ENCODE measurements at regions not wholly inside any gene's neighbourhood (a gene's known extent, or its start where the extent isn't known, plus 50 kb on each side); places are given as distances from the start of the nearest gene placed in this dataset.
"Not testable (repeated sequence)": the region's sequence is repeated elsewhere in the genome, so short reads cannot be mapped to it uniquely, and the experiment has no call there.

- peak; percentile 1 for DNase-seq (ENCODE audit: low read depth)
Observed at GRCh38 chr18:35770376-35771014, 189.0 kb downstream of the GALNT1 start.

DNA sequence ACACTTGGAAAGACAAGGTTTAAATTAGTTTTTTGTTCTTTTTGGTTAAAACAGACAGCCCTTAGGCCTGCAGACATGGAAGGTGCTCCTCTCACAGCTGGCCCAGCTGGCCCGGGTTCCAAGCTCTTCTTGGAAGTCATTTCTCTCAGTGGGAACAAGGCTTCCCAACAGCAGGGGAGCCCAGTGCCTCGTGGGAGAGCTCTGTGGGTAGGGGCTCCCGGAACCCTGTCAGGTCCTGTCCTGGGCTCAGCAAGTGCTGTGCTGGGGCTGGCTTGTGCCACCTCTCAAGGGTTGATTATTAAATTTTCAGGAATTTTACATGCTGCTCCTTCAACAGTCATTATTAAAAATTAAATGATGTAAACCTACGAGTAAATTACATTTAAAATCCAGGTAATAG, 189.6 kb downstream of the GALNT1 start:
- DNase-seq (ENCODE audit: low read depth), result no peak

GRCh38 chr18:35775887-35776286, 194.3 kb downstream of the GALNT1 start:
- peak; percentile 25 for DNase-seq (ENCODE audit: low read depth)

GRCh38 chr18:35776473-35776872, 194.9 kb downstream of the GALNT1 start:
- DNase-seq (ENCODE audit: low read depth), result no peak

GRCh38 chr18:35777039-35777438, 195.4 kb upstream of the RMP24 start:
- DNase-seq (ENCODE audit: low read depth), result no peak

GRCh38 chr18:35778850-35779627, 193.4 kb upstream of the RMP24 start:
- no peak for DNase-seq (ENCODE audit: low read depth)

DNA sequence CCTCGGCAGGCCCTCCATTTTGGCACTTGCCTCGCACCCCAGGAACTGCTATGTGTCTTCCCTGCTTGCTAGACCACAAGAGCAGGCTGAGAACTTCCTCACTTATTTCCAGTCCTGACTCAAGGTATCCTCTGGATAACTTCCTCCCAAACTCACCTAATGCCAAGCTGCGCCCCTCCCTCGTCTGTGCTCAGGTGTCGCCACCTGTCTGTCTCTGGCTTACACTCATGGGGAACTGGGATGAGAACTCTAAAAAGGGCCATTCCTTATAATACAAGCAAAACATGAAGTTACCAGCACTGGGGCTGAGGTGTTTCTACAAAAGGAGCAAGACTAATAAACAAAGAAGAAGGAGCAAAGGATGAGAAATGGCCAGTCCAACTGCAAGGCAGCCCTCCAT, 191.5 kb upstream of the RMP24 start:
- no peak for DNase-seq (ENCODE audit: low read depth)

GRCh38 chr18:35782926-35783325, 189.6 kb upstream of the RMP24 start:
- DNase-seq (ENCODE audit: low read depth), result no peak

- DNase-seq (ENCODE audit: low read depth), result no peak
Observed at GRCh38 chr18:35786365-35787042, 186.0 kb upstream of the RMP24 start.

DNA sequence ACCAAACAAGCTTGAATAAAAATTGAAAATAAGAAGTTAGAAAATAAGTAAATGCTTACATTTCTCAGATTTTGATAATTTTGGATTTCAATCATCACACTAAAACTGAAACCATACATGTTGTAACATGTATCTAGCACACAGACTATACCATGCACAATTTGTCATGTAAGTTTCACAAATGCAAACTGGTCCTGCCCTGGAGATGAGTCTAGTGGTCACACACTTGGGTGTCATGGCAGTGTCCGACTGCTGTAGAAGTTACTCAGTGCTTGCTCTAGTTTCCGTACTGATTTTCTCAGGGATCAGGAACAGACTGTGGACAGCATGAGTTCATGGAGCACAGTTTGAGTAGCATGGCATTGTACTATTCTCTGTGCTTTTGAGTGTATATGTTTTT, 182.9 kb upstream of the RMP24 start:
- DNase-seq (ENCODE audit: low read depth), result no peak

DNA sequence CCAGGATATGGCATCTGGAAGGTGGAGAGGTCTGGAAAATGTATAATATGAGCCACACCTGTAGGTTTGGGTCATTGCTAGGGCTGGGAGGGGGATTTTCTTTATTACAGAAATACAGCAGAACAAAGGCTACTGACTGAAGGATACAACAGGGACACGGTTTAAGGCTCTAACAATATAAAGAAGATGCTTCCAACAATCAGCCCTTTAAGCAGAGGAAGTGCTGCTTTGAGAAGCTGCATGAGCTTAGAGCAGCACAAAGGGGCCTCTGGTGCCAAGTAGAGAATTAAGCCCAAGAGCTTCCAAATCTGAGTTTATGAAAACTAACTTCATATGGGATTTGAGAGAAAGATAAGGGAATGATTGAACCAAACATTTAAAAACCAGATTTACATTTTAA, 174.5 kb upstream of the RMP24 start:
- no peak for DNase-seq (ENCODE audit: low read depth)

DNA sequence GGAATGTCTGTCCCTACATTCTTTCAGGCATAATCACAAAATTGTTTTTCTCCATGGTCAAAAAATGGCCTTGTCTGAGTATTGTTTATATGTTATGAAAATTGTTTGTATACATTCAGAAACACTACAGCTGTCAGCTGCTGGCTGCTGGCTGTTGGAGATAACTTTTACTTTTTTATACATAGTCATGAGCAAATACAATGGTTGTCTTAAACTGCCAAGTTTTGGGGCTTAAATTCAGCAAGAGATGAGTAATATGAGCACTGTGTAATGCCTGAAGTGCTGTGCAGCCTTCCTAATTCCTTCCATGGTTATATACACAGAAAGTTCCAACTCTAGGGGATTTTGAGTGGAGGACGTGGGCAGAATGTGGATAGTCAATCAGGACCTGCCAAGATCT, 168.9 kb upstream of the RMP24 start:
- DNase-seq (ENCODE audit: low read depth), result no peak

- DNase-seq (ENCODE audit: low read depth), result no peak
Observed at GRCh38 chr18:35804377-35804776, 168.1 kb upstream of the RMP24 start.

DNA sequence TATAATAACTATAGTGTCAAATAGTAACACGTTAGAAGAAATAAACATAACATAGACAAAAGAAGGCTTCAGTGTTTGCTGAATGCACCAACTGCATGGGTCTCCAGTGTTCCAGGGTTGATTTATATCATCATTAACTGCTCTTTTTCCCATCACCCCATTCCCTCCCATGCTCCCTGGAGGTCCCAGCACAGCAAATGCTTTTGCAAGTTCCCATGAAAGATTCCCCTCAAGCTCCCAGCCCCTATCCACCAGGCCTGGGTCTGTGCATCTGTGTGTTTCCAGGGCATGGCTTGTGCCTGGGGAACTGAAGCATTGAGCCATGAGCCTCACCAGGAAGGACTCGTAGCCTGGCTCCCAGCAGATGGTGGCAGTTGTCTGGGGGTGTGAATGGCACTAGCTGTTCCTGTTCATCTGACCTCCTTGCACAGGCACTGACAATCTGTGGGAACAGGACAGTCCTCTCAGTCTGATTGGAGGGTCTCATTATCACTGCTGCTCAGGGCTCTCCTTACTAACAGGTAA, 164.6 kb upstream of the RMP24 start:
- DNase-seq (ENCODE audit: low read depth), result no peak

GRCh38 chr18:35808796-35809195, 163.7 kb upstream of the RMP24 start:
- no peak for DNase-seq (ENCODE audit: low read depth)

DNA sequence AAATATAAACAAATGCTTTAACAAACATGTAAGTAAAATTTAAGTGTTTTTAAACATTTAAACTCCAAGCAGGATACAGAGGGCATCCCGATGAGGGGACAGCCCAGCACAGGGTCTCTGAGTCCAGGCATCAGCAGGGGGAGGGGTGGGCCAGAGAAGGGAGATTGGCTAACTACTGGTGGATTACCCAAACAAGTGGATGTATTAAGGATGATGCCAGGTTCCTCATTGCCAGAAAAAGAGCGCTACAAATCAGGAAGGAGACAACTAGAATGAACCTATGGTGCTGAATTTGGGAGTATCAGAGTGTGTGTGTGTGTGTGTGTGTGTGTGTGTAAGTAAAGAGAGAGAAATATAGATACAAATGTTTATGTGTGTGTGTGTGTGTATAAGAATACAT, 162.0 kb upstream of the RMP24 start:
- no peak for DNase-seq (ENCODE audit: low read depth)

DNA sequence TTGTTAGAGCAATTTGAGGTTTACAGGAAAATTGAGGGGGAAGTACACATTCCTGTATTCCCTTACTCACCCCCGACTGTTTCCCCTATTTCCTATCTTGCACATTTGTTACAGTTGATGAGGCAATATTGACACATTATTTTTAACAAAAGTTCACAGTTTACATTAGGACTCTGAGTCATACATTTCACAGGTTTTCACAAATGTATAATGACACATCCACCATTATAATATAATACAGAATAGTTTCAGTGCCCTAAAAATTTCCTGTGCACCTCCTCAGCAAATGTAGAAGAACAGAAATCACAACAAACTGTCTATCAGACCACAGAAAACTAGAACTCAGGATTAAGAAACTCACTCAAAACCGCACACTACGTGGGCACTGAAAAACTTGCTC, 160.6 kb upstream of the RMP24 start:
- DNase-seq (ENCODE audit: low read depth), result no peak

- DNase-seq (ENCODE audit: low read depth), result not testable (repeated sequence)
Observed at GRCh38 chr18:35815011-35815410, 157.5 kb upstream of the RMP24 start.

DNA sequence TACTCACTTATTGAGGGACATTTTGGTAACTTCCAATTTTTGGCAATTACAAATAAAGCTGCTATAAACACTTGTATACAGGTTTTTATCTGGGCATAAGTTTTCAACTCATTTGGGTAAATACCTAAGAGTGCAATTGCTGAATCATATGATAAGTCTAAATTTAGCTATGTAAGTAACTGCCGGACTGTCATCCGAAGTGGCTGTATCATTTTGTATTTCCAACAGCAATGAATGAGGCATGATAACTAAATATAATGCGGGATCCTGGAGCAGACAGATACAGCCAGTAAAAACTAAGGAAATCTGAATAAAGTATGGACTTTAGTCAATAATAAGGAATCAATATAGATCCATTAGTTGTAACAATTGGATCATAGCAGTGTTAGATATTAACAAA, 156.5 kb upstream of the RMP24 start:
- no peak for DNase-seq (ENCODE audit: low read depth)

DNA sequence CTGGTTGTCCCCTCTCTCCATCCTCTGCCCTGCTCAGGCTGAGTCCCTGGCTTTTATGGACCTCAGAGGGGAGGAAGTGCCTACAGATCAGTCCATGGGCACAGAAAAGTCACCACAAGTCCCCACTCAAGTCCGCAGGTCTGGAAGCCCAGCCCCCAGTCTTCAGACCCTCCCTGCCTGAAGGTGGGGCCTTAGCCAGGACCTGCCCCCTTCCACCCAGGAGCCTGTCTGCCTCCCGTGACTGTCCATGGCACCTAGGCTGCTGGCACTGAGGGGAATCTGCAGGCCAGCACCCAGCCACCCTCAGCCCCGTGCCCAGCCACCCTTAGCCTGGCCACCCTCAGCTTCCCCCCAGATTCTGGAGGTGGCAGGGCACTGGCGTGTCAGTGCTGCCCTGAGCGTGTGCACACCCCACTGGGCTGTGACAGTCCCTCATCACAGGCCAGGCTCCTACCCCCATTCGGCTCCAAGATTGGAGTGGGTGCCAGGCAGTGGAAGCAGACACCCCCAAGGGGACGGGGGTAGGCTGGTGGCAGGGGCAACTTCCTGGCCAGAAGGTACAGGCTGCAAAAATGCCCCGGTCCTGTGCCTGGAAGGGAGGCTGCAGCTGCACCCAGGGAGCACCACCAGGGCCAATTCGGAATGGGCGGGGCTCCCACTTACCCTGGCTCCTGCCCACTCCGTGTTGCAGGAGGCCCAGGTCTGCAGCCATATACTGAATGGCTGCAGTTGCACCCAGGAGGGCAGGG, 154.7 kb upstream of the RMP24 start:
- no peak for DNase-seq (ENCODE audit: low read depth)

- DNase-seq (ENCODE audit: low read depth), result no peak
Observed at GRCh38 chr18:35818353-35818667, 154.2 kb upstream of the RMP24 start.

DNA sequence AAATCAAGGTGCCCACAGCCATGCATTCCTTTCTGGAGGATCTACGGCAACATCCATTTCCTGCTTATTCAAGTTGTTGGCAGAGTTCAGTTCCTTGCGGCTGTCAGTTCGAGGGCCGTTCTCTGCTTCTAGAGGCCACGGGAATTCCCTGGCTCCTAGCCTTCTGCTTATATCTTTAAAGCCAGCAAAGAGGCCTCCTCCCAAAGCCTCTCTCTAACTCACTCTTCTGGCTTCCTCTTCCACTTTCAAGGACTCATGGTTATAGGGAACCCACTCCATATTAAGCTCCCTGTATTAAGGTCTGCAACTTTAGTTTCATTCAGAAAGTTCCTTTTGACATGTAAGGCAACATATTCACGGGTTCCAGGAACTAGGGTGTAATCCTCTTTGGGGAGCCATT, 150.1 kb upstream of the RMP24 start:
- no peak for DNase-seq (ENCODE audit: low read depth)

All from renal cortical epithelial cell (primary cell).